ENCODE measurements at regions not wholly inside any gene's neighbourhood (a gene's known extent, or its start where the extent isn't known, plus 50 kb on each side); places are given as distances from the start of the nearest gene placed in this dataset.

DNA sequence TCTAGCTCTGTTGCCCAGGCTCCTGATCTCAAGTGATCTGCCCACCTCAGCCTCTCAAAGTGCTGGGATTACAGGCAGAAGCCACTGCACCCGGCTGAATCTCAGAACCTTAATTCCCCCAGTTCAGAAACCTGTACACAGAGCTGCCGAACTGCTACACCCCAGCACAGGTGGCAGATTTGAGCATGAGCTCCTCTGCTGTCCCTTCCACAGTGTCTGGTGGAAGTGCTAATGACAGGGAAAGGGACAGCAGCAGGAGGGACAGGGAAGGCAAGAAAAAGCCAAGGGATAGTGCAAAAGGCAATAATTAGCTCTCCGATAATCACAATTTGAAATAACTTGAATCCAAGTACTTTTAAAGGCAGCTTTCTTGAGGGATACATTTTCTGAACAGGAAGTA, 211.4 kb upstream of the ZNF521 start:
- TF ChIP-seq POLR2AphosphoS5 (IDR thresholded peaks at IDR 0.05; ENCODE audit: low read depth, low read length) (no peak), POLR2A (IDR thresholded peaks at IDR 0.05; ENCODE audit: low read depth, low read length) (no peak)

Data from GM12892 (cell line).